Activated CD8-positive, alpha-beta memory T cell treated with anti-CD3 and anti-CD28 coated beads for 1 hour (primary cell): ENCODE measurements at regions not wholly inside any gene's neighbourhood (a gene's known extent, or its start where the extent isn't known, plus 50 kb on each side); places are given as distances from the start of the nearest gene placed in this dataset.

Source experiments
- DNase-seq, 2 donors: peaks; one replicate each; pipeline ENCODE4 v3.0.0-alpha.2; 2020; ENCODE audit warnings: low read depth in 1 of 2; ENCODE audit errors: extremely low read depth in 1 of 2

GRCh38 chr2:129741165-129741564, 238.3 kb upstream of the RAB6C start:
- no peak for DNase-seq

- DNase-seq, result no peak
Observed at GRCh38 chr2:129741623-129742022, 237.8 kb upstream of the RAB6C start.

GRCh38 chr2:129742415-129743180, 236.9 kb upstream of the RAB6C start:
- DNase-seq, result no peak

- no peak for DNase-seq
Observed at GRCh38 chr2:129744141-129744540, 235.3 kb upstream of the RAB6C start.

- DNase-seq, result no peak
Observed at GRCh38 chr2:129744649-129745048, 234.8 kb upstream of the RAB6C start.

GRCh38 chr2:129747500-129748125, 231.9 kb upstream of the RAB6C start:
- no peak for DNase-seq

GRCh38 chr2:129748250-129748649, 231.2 kb upstream of the RAB6C start:
- no peak for DNase-seq

- DNase-seq, result no peak
Observed at GRCh38 chr2:129748653-129749052, 230.8 kb upstream of the RAB6C start.

- DNase-seq, result no peak
Observed at GRCh38 chr2:129751409-129751808, 228.1 kb upstream of the RAB6C start.

GRCh38 chr2:129752176-129752575, 227.3 kb upstream of the RAB6C start:
- no peak for DNase-seq

GRCh38 chr2:129752686-129753085, 226.8 kb upstream of the RAB6C start:
- no peak for DNase-seq

GRCh38 chr2:129753261-129753660, 226.2 kb upstream of the RAB6C start:
- no peak for DNase-seq

- no peak for DNase-seq
Observed at GRCh38 chr2:129754421-129754820, 225.0 kb upstream of the RAB6C start.

GRCh38 chr2:129754831-129755230, 224.6 kb upstream of the RAB6C start:
- DNase-seq, result no peak

- no peak for DNase-seq
Observed at GRCh38 chr2:129755786-129756185, 223.7 kb upstream of the RAB6C start.

GRCh38 chr2:129756276-129756675, 223.2 kb upstream of the RAB6C start:
- no peak for DNase-seq

- no peak for DNase-seq
Observed at GRCh38 chr2:129757366-129757914, 222.0 kb upstream of the RAB6C start.

GRCh38 chr2:129757915-129758783, 221.3 kb upstream of the RAB6C start:
- no peak for DNase-seq

GRCh38 chr2:129758784-129759471, 220.5 kb upstream of the RAB6C start:
- no peak for DNase-seq

GRCh38 chr2:129759472-129760010, 219.9 kb upstream of the RAB6C start:
- DNase-seq, result no peak
